Bronchial epithelial cell (primary cell): ENCODE measurements at regions not wholly inside any gene's neighbourhood (a gene's known extent, or its start where the extent isn't known, plus 50 kb on each side); places are given as distances from the start of the nearest gene placed in this dataset.

ENCODE experiments used
- DNase-seq: peaks from one replicate; pipeline ENCODE4 v3.0.0-alpha.2; 2010; ENCODE audit warnings: low read depth
- FAIRE-seq: peaks from 2 replicates; lab custom pipeline; 2011; peaks lifted over from hg19 to GRCh38; lab: Jason Lieb, UNC
- H3K27me3 ChIP-seq: 2 replicates; pipeline ENCODE4 v1.5.1; 2011; ENCODE audit warnings: low read length; ENCODE audit not compliant: control insufficient read depth, insufficient read depth
- H3K36me3 ChIP-seq: 2 replicates; pipeline ENCODE4 v1.5.1; 2011; ENCODE audit warnings: low read length; ENCODE audit not compliant: control insufficient read depth, insufficient read depth
- H3K4me3 ChIP-seq: 2 replicates; pipeline ENCODE4 v1.5.1; 2011; ENCODE audit warnings: mild to moderate bottlenecking, low read depth, low read length, control low read depth
- TF ChIP-seq, protein P1 (sequence below): IDR thresholded peaks from 2 replicates; pipeline ENCODE4 v1.5.1; 2011; ENCODE audit warnings: mild to moderate bottlenecking, moderate library complexity, low read length, control low read depth, inconsistent platforms; ENCODE audit not compliant: insufficient read depth, severe bottlenecking

GRCh38 chr20:57071954-57072583 lies 194.4 kb downstream of the BMP7 start:
- DNase-seq (no peak), FAIRE-seq (no peak)

DNA sequence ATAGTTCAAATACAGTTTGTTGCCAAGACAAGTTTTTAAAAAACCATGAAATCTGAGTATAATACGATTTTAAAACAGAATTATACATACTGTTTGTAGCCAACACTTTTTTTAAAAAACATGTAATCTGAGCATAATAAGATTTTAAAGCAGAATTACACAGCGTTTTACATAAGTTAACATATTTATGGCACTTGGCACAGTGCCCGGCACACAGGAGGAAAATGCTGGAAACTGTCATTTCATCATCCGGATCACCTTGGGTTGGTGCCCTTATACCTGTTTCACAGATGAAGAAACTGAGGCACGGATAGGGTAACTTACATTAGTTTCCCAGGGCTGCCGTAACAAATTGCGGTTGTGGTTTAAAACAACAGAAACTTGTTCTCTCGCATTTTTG lies 193.0 kb downstream of the BMP7 start:
- TF ChIP-seq, protein P1, sequence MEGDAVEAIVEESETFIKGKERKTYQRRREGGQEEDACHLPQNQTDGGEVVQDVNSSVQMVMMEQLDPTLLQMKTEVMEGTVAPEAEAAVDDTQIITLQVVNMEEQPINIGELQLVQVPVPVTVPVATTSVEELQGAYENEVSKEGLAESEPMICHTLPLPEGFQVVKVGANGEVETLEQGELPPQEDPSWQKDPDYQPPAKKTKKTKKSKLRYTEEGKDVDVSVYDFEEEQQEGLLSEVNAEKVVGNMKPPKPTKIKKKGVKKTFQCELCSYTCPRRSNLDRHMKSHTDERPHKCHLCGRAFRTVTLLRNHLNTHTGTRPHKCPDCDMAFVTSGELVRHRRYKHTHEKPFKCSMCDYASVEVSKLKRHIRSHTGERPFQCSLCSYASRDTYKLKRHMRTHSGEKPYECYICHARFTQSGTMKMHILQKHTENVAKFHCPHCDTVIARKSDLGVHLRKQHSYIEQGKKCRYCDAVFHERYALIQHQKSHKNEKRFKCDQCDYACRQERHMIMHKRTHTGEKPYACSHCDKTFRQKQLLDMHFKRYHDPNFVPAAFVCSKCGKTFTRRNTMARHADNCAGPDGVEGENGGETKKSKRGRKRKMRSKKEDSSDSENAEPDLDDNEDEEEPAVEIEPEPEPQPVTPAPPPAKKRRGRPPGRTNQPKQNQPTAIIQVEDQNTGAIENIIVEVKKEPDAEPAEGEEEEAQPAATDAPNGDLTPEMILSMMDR: no peak
- FAIRE-seq: no peak

More at GRCh38 chr20:57071954-57072583, 194.4 kb downstream of the BMP7 start:
- no peak overlapping the region for H3K4me3 ChIP-seq
- H3K36me3 ChIP-seq: no peaks in the 10 kb centered on the region
- TF ChIP-seq, protein P1: no peak
- H3K27me3 ChIP-seq: peaks cover 2% of the 10 kb centered on the region

GRCh38 chr20:57074386-57074785 lies 192.1 kb downstream of the BMP7 start:
- no peak overlapping the region for H3K4me3 ChIP-seq
- DNase-seq: no peak
- peaks cover 2% of the 10 kb centered on the region for H3K27me3 ChIP-seq
- H3K36me3 ChIP-seq: no peaks in the 10 kb centered on the region
- FAIRE-seq: no peak
- TF ChIP-seq, protein P1: no peak

More for the DNA sequence above, 193.0 kb downstream of the BMP7 start:
- Histone ChIP-seq H3K27me3 (peaks cover 2% of the 10 kb centered on the region), H3K4me3 (no peak overlapping the region), H3K36me3 (no peaks in the 10 kb centered on the region)
- no peak for DNase-seq

DNA sequence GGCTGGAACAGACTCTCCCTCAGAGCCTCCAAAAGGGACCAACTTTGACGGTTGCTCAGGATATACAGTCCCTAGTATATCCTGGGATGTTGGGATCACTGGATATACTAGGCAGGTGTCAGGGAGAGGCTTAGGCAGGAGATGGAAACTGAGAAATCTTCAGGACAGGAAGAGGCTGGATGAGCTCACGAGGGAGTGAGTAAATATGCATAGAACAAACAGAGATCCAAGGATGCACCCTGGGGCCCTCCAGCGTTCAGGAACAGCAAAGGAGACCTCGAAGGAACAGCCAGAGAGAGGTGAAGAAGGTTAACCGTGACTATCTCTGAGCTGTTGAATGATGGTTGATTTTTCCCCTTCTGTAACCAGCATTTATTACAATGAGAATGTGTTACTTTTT lies 191.3 kb downstream of the BMP7 start:
- FAIRE-seq (no peak), DNase-seq (no peak)
- Histone ChIP-seq H3K27me3 (peaks cover under 1% of the 10 kb centered on the region), H3K36me3 (no peaks in the 10 kb centered on the region), H3K4me3 (no peak overlapping the region)
- TF ChIP-seq, protein P1: no peak

DNA sequence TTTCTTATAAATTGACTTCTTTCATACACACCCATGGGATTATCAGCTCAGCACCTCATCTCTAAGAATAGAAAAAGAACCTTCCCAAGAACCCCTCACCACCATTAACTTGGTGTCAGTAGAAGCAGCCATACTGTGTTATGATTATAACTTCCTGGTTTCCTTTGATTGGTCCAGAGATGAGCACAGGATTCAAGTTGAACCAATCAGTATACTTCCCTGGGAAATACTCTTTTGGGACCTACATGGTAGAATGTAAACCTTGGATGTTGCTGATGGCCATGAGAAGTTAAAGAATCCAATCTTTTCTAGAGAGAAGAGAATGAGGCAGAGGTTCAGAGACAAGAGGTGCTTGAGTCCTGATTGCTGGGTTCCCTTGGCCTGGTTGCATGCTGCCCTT lies 190.8 kb downstream of the BMP7 start:
- Histone ChIP-seq H3K4me3 (no peak overlapping the region), H3K36me3 (no peaks in the 10 kb centered on the region), H3K27me3 (no peaks in the 10 kb centered on the region)
- FAIRE-seq (no peak), DNase-seq (no peak)
- TF ChIP-seq, protein P1: no peak

GRCh38 chr20:57076152-57076652 lies 190.2 kb downstream of the BMP7 start:
- Histone ChIP-seq H3K36me3 (no peaks in the 10 kb centered on the region), H3K27me3 (no peaks in the 10 kb centered on the region), H3K4me3 (no peak overlapping the region)
- TF ChIP-seq, protein P1: no peak
- DNase-seq (no peak), FAIRE-seq (no peak)
